ENCODE measurements at regions not wholly inside any gene's neighbourhood (a gene's known extent, or its start where the extent isn't known, plus 50 kb on each side); places are given as distances from the start of the nearest gene placed in this dataset.
A peak's percentile ranks its signal among the peaks of the same experiment; 100 is the strongest.

- Histone ChIP-seq H3K4me1 (no peaks in the 10 kb centered on the region), H3K9me3 (no peaks in the 10 kb centered on the region), H3K4me3 (no peak overlapping the region), H3K36me3 (no peaks in the 10 kb centered on the region), H3K27me3 (no peaks in the 10 kb centered on the region), H3K27ac (no peak overlapping the region)
- TF ChIP-seq POLR2A (IDR thresholded peaks at IDR 0.05) (no peak), EP300 (IDR thresholded peaks at IDR 0.05) (no peak), POLR2AphosphoS5 (IDR thresholded peaks at IDR 0.05) (no peak)
- TF ChIP-seq, protein P1, sequence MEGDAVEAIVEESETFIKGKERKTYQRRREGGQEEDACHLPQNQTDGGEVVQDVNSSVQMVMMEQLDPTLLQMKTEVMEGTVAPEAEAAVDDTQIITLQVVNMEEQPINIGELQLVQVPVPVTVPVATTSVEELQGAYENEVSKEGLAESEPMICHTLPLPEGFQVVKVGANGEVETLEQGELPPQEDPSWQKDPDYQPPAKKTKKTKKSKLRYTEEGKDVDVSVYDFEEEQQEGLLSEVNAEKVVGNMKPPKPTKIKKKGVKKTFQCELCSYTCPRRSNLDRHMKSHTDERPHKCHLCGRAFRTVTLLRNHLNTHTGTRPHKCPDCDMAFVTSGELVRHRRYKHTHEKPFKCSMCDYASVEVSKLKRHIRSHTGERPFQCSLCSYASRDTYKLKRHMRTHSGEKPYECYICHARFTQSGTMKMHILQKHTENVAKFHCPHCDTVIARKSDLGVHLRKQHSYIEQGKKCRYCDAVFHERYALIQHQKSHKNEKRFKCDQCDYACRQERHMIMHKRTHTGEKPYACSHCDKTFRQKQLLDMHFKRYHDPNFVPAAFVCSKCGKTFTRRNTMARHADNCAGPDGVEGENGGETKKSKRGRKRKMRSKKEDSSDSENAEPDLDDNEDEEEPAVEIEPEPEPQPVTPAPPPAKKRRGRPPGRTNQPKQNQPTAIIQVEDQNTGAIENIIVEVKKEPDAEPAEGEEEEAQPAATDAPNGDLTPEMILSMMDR (IDR thresholded peaks at IDR 0.05): no peak
- DNase-seq: peak in 1 of 2 donors; percentile 36
- WGBS, 5 donors: 65 to 81% (median 68%) methylated on average over 4 of the region's 4 CpGs
- intact Hi-C loops (cut with DNase I; ENCODE audit: low total_unique reads): no loop called here
These were observed 216.4 kb upstream of the RASGEF1B start for GRCh38 chr4:81688085-81688484.

DNA sequence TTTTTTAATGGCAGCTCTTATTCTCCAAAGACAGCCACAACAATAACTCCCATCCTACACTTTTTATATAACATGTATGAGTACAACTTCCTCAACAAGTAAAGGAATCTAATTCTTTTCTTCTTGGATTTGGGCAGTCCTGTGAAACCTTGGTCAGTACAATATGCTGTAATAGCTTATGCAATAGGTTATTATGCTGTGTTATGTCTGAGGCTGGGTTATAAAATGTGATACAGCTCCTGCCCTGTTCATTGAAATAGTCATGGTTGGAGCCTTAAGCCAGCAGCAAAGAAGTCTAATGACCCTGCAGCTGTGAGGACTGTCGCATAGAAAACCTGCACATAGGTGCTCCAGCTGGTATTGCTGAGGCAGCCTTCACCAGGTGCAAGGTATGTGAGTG, 215.8 kb upstream of the RASGEF1B start:
- TF ChIP-seq EP300 (IDR thresholded peaks at IDR 0.05) (no peak), POLR2A (IDR thresholded peaks at IDR 0.05) (no peak)
- Histone ChIP-seq H3K4me1 (no peaks in the 10 kb centered on the region), H3K36me3 (no peaks in the 10 kb centered on the region), H3K27ac (no peak overlapping the region), H3K9me3 (no peaks in the 10 kb centered on the region), H3K27me3 (no peaks in the 10 kb centered on the region), H3K4me3 (no peak overlapping the region)
- no peak for DNase-seq
- 87 to 100% (median 92%) methylated on average over 1 of the region's 1 CpG for WGBS, 5 donors
- intact Hi-C loops (cut with DNase I; ENCODE audit: low total_unique reads): no loop called here

- Histone ChIP-seq H3K9me3 (no peaks in the 10 kb centered on the region), H3K27me3 (no peaks in the 10 kb centered on the region), H3K4me1 (no peaks in the 10 kb centered on the region), H3K4me3 (no peak overlapping the region), H3K36me3 (no peaks in the 10 kb centered on the region), H3K27ac (no peak overlapping the region)
- TF ChIP-seq EP300 (IDR thresholded peaks at IDR 0.05): no peak
- TF ChIP-seq POLR2A (IDR thresholded peaks at IDR 0.05): no peak
- TF ChIP-seq POLR2AphosphoS5 (IDR thresholded peaks at IDR 0.05): no peak
- TF ChIP-seq, protein P1 (IDR thresholded peaks at IDR 0.05): no peak
- 81 to 99% (median 90%) methylated on average over 2 of the region's 2 CpGs for WGBS, 5 donors
- DNase-seq: no peak
- intact Hi-C loops (cut with DNase I; ENCODE audit: low total_unique reads): no loop called here
These were observed 213.4 kb upstream of the RASGEF1B start for GRCh38 chr4:81685104-81685503.

- peak in 1 of 2 donors; percentile 28 for DNase-seq
- H3K36me3 ChIP-seq: no peaks in the 10 kb centered on the region
- intact Hi-C loops (cut with DNase I; ENCODE audit: low total_unique reads): no loop called here
- no peaks in the 10 kb centered on the region for H3K9me3 ChIP-seq
- WGBS, 5 donors: 88 to 92% (median 91%) methylated on average over 4 of the region's 4 CpGs
- no peak overlapping the region for H3K27ac ChIP-seq
- TF ChIP-seq POLR2AphosphoS5 (IDR thresholded peaks at IDR 0.05): no peak
- TF ChIP-seq, protein P1 (IDR thresholded peaks at IDR 0.05): no peak
- no peak for TF ChIP-seq EP300 (IDR thresholded peaks at IDR 0.05)
- TF ChIP-seq POLR2A (IDR thresholded peaks at IDR 0.05): no peak
- no peaks in the 10 kb centered on the region for H3K27me3 ChIP-seq
- H3K4me1 ChIP-seq: no peaks in the 10 kb centered on the region
- no peak overlapping the region for H3K4me3 ChIP-seq
These were observed 212.6 kb upstream of the RASGEF1B start for GRCh38 chr4:81684352-81684751.

- 88 to 94% (median 92%) methylated on average over 6 of the region's 6 CpGs for WGBS, 5 donors
These were observed 210.8 kb upstream of the RASGEF1B start for GRCh38 chr4:81682492-81682891.

More at GRCh38 chr4:81682492-81682891, 210.8 kb upstream of the RASGEF1B start:
- Histone ChIP-seq H3K36me3 (no peaks in the 10 kb centered on the region), H3K27ac (no peak overlapping the region), H3K4me3 (no peak overlapping the region), H3K4me1 (no peaks in the 10 kb centered on the region), H3K27me3 (no peaks in the 10 kb centered on the region), H3K9me3 (no peaks in the 10 kb centered on the region)
- intact Hi-C loops (cut with DNase I; ENCODE audit: low total_unique reads): no loop called here
- TF ChIP-seq EP300 (IDR thresholded peaks at IDR 0.05) (no peak), POLR2AphosphoS5 (IDR thresholded peaks at IDR 0.05) (no peak), POLR2A (IDR thresholded peaks at IDR 0.05) (no peak)
- TF ChIP-seq, protein P1 (IDR thresholded peaks at IDR 0.05): no peak
- DNase-seq: no peak
